SK-N-SH (cell line): ENCODE measurements at regions not wholly inside any gene's neighbourhood (a gene's known extent, or its start where the extent isn't known, plus 50 kb on each side); places are given as distances from the start of the nearest gene placed in this dataset.

Experiments used
- EZH2phosphoT487 ChIP-seq: fragments of 200-600 bp; sonication (generic); IDR thresholded peaks from 2 replicates; pipeline ENCODE4 v1.6.1; 2017; ENCODE audit warnings: low read depth, mixed run types, mild to moderate bottlenecking, antibody characterized with exemption, moderate library complexity, borderline replicate concordance
- MXI1 ChIP-seq: IDR thresholded peaks from 2 replicates; pipeline ENCODE4 v1.6.1; 2012; ENCODE audit warnings: mild to moderate bottlenecking, low read depth, low read length, improper control_type of control experiment
- NFIC ChIP-seq: IDR thresholded peaks from 2 replicates; pipeline ENCODE4 v1.4.0; 2012; ENCODE audit warnings: borderline replicate concordance
- YY1 ChIP-seq: IDR thresholded peaks from 2 replicates; pipeline ENCODE4 v1.4.0; 2012; ENCODE audit warnings: low read depth, mild to moderate bottlenecking
- TF ChIP-seq, protein P1 (sequence below): fragments of 200-600 bp; sonication (generic); IDR thresholded peaks from 2 replicates; pipeline ENCODE4 v1.6.1; 2017; ENCODE audit warnings: antibody characterized with exemption, mild to moderate bottlenecking, moderate library complexity
- TF ChIP-seq, protein P2 (sequence below): fragments of 150-350 bp; IDR thresholded peaks from 2 replicates; pipeline ENCODE4 v1.6.1; 2017; ENCODE audit warnings: antibody characterized with exemption, low read length, low read depth, borderline replicate concordance

DNA sequence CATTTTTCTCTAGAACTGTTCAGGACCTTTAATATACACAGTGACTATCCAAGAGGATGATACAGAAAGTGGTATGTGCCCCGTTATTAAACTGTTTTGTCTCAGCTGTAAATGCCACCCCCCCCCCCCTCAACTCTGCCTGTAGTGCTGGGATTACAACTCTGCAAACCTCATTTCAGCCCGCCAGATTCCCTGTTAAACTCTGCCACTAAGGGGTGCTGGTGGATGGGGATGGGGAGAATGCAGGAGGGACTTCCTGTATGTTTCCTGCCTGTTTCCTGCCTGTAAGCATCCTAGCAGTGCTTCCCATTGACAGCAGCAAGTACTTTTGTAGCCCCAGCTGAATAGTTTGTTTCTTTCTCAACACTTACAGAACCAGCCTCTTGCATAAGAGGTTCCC, 301.7 kb upstream of the RORA start:
- TF ChIP-seq, protein P1, sequence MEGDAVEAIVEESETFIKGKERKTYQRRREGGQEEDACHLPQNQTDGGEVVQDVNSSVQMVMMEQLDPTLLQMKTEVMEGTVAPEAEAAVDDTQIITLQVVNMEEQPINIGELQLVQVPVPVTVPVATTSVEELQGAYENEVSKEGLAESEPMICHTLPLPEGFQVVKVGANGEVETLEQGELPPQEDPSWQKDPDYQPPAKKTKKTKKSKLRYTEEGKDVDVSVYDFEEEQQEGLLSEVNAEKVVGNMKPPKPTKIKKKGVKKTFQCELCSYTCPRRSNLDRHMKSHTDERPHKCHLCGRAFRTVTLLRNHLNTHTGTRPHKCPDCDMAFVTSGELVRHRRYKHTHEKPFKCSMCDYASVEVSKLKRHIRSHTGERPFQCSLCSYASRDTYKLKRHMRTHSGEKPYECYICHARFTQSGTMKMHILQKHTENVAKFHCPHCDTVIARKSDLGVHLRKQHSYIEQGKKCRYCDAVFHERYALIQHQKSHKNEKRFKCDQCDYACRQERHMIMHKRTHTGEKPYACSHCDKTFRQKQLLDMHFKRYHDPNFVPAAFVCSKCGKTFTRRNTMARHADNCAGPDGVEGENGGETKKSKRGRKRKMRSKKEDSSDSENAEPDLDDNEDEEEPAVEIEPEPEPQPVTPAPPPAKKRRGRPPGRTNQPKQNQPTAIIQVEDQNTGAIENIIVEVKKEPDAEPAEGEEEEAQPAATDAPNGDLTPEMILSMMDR = no peak
- TF ChIP-seq, protein P2, sequence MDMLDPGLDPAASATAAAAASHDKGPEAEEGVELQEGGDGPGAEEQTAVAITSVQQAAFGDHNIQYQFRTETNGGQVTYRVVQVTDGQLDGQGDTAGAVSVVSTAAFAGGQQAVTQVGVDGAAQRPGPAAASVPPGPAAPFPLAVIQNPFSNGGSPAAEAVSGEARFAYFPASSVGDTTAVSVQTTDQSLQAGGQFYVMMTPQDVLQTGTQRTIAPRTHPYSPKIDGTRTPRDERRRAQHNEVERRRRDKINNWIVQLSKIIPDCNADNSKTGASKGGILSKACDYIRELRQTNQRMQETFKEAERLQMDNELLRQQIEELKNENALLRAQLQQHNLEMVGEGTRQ = no peak
- TF ChIP-seq EZH2phosphoT487 = no peak
- no peak for TF ChIP-seq MXI1
- TF ChIP-seq NFIC = no peak
- TF ChIP-seq YY1 = no peak
